Peyer's patch (tissue), 4 donors: ENCODE measurements at regions not wholly inside any gene's neighbourhood (a gene's known extent, or its start where the extent isn't known, plus 50 kb on each side); places are given as distances from the start of the nearest gene placed in this dataset.

Source experiments
- DNase-seq, 3 donors: peaks; one replicate each; pipeline ENCODE4 v3.0.0-alpha.2; 2017 to 2019
- H3K27ac ChIP-seq, 4 donors: fragments of 200-600 bp; sonication (generic); one replicate each; pipeline ENCODE4 v1.5.1; 2016 to 2019
- H3K27me3 ChIP-seq, 2 donors: fragments of 200-600 bp; sonication (generic); one replicate each; pipeline ENCODE4 v1.5.1; 2019
- H3K36me3 ChIP-seq, 3 donors: fragments of 200-600 bp; sonication (generic); one replicate each; pipeline ENCODE4 v1.5.1; 2016 to 2019
- H3K4me1 ChIP-seq, 4 donors: fragments of 200-600 bp; sonication (generic); one replicate each; pipeline ENCODE4 v1.5.1; 2016 to 2019
- H3K4me3 ChIP-seq, 4 donors: fragments of 200-600 bp; sonication (generic); 1 replicate in 3 of 4; 2 replicates in 1 of 4; pipeline ENCODE4 v1.5.1; 2016 to 2019; ENCODE audit warnings: mild to moderate bottlenecking in 1 of 4
- H3K9me3 ChIP-seq, 4 donors: fragments of 200-600 bp; sonication (generic); one replicate each; pipeline ENCODE4 v1.5.1; 2016 to 2019; ENCODE audit warnings: mild to moderate bottlenecking in 1 of 4
- CTCF ChIP-seq, 6 experiments: fragments of 450-650 bp in 4 of 6; fragments of 200-600 bp in 2 of 6; sonication (generic) in 1 of 6; IDR thresholded peaks; one replicate each; pipeline ENCODE4 v1.5.1; 2017 to 2019; ENCODE audit warnings: antibody characterized with exemption in 6 of 6, mild to moderate bottlenecking in 3 of 6, moderate library complexity in 1 of 6
- POLR2A ChIP-seq, 2 donors: fragments of 450-650 bp; IDR thresholded peaks; one replicate each; pipeline ENCODE4 v1.5.1; 2017; ENCODE audit warnings: antibody characterized with exemption in 2 of 2, mild to moderate bottlenecking in 2 of 2, moderate library complexity in 2 of 2

- DNase-seq: no peak
- H3K9me3 ChIP-seq: no peaks in the 10 kb centered on the region
- no peaks in the 10 kb centered on the region for H3K36me3 ChIP-seq
- TF ChIP-seq POLR2A (IDR thresholded peaks at IDR 0.05) (no peak), CTCF (IDR thresholded peaks at IDR 0.05) (no peak)
- no peak overlapping the region for H3K4me3 ChIP-seq
- no peak overlapping the region for H3K27ac ChIP-seq
- H3K4me1 ChIP-seq: no peaks in the 10 kb centered on the region
- H3K27me3 ChIP-seq: no peaks in the 10 kb centered on the region
These were observed 928.3 kb downstream of the GLUD2 start for GRCh38 chrX:121975671-121976070.

GRCh38 chrX:121987163-121987562 is 939.8 kb downstream of the GLUD2 start:
- Histone ChIP-seq H3K27me3 (no peaks in the 10 kb centered on the region), H3K27ac (no peak overlapping the region), H3K4me1 (no peaks in the 10 kb centered on the region), H3K4me3 (no peak overlapping the region), H3K36me3 (no peaks in the 10 kb centered on the region), H3K9me3 (no peaks in the 10 kb centered on the region)
- TF ChIP-seq POLR2A (IDR thresholded peaks at IDR 0.05): no peak
- no peak for TF ChIP-seq CTCF (IDR thresholded peaks at IDR 0.05)
- DNase-seq: no peak

- H3K27me3 ChIP-seq: no peaks in the 10 kb centered on the region
- TF ChIP-seq POLR2A (IDR thresholded peaks at IDR 0.05): no peak
- no peak for TF ChIP-seq CTCF (IDR thresholded peaks at IDR 0.05)
- H3K36me3 ChIP-seq: no peaks in the 10 kb centered on the region
- H3K9me3 ChIP-seq: no peaks in the 10 kb centered on the region
- H3K4me1 ChIP-seq: no peaks in the 10 kb centered on the region
- no peak overlapping the region for H3K4me3 ChIP-seq
- DNase-seq: no peak
- no peak overlapping the region for H3K27ac ChIP-seq
These were observed 940.4 kb downstream of the GLUD2 start for GRCh38 chrX:121987835-121988234.

GRCh38 chrX:122004127-122004526 is 956.7 kb downstream of the GLUD2 start:
- Histone ChIP-seq H3K4me1 (no peaks in the 10 kb centered on the region), H3K27me3 (no peaks in the 10 kb centered on the region)
- DNase-seq: no peak

GRCh38 chrX:122026665-122027064 is 979.3 kb downstream of the GLUD2 start:
- Histone ChIP-seq H3K9me3 (no peaks in the 10 kb centered on the region), H3K27ac (no peak overlapping the region)
- no peak for DNase-seq

More at GRCh38 chrX:122004127-122004526, 956.7 kb downstream of the GLUD2 start:
- Histone ChIP-seq H3K27ac (no peak overlapping the region), H3K36me3 (no peaks in the 10 kb centered on the region), H3K4me3 (no peak overlapping the region), H3K9me3 (no peaks in the 10 kb centered on the region)
- no peak for TF ChIP-seq POLR2A (IDR thresholded peaks at IDR 0.05)
- no peak for TF ChIP-seq CTCF (IDR thresholded peaks at IDR 0.05)

More at GRCh38 chrX:122026665-122027064, 979.3 kb downstream of the GLUD2 start:
- TF ChIP-seq CTCF (IDR thresholded peaks at IDR 0.05) (no peak), POLR2A (IDR thresholded peaks at IDR 0.05) (no peak)
- Histone ChIP-seq H3K36me3 (no peaks in the 10 kb centered on the region), H3K4me3 (no peak overlapping the region), H3K4me1 (no peaks in the 10 kb centered on the region), H3K27me3 (no peaks in the 10 kb centered on the region)
